TTC549 (cell line): ENCODE measurements at regions not wholly inside any gene's neighbourhood (a gene's known extent, or its start where the extent isn't known, plus 50 kb on each side); places are given as distances from the start of the nearest gene placed in this dataset.

Experiments used
- FAIRE-seq: peaks from 2 replicates; lab custom pipeline; 2012; peaks lifted over from hg19 to GRCh38; lab: Jason Lieb, UNC

DNA sequence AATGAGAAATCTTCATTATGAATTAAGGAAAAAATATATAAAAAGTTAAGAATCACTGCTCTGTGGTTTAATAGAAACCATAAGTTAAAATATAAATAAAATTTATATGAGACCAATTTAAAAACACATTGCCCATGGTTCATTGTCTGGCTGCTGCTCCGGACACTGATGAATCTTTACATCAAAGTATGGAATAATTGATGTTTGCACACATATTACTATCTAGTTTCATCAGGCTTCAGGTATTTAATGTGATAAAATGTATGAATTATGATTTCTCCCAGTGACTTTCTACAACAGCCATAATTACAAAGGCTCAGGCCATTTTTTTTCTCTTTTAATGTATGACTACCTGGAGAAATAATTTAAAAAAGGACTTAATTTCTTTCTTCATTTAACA, 599.1 kb upstream of the PRMT6 start:
- no peak for FAIRE-seq

DNA sequence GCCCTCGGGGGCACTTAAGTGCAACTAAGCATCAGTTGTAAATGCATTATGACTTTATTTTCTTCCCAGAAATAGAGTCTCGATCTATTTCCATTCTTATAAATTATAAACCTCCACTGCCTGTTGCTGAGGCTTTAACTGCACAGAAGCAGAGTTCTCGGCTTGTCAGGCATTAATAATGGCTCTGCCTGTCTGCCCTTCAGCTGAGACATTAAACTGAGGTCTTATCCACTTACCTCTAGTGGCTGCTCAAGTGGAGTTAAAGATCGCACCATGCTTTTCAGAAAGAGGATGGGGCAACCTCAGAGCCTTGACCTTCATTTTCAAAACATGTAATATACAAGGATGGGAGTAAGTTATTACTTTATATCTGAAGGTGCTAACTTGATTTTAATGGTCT, 597.6 kb upstream of the PRMT6 start:
- FAIRE-seq = no peak

DNA sequence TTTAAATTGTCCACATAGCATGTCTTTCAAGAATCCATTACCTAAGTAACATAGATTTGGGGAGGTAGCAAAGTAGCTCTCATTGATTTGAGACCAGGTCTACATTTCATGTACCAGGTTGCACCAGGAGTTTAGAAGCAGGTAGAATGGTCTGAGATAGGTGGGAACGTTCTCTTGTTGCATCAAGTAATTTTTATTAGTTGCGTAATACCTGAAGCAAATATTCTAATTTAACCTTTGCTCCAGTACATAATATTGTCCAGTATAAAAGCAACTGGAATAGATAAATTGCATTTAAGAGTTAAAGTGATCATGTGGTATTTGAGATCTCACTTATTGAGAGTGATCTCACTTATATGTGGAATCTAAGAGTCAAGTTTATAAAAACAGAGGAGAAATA, 597.1 kb upstream of the PRMT6 start:
- no peak for FAIRE-seq

DNA sequence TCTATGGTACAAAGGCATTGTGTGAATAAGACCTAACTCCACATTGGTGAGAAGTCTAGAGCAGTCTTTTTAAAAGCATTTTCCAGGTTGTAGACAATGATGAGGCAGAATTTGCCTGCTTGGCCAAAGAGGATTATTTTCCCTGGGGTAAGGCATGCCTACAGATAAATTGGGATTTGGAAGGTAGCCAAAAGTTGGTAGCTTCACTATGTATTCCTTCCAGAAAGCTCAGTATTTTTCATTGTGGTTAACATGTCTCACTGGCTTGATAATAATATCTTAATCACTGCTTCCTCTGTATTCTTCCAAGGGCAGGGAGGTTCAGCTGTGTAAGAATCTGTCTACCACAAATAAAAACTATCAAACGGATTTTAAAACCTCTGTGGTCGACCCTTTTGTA, 590.8 kb upstream of the PRMT6 start:
- FAIRE-seq = no peak

DNA sequence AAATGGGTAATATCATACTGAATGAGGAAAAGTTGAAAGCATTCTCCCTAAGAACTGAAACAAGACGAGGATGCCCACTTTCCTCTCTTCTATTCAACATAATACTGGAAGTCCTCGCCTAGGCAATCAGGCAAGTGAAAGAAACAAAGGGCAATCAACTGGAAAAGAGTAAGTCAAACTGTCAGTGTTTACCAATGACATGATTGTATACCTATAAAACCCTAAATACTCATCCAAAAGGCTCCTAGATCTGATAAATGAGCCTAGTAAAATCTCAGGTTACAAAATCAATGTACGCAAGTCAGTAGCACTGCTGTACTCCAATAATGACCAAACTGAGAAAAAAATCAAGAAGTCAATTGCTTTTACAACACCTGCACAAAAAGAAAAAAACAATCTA, 575.8 kb upstream of the PRMT6 start:
- no peak for FAIRE-seq

DNA sequence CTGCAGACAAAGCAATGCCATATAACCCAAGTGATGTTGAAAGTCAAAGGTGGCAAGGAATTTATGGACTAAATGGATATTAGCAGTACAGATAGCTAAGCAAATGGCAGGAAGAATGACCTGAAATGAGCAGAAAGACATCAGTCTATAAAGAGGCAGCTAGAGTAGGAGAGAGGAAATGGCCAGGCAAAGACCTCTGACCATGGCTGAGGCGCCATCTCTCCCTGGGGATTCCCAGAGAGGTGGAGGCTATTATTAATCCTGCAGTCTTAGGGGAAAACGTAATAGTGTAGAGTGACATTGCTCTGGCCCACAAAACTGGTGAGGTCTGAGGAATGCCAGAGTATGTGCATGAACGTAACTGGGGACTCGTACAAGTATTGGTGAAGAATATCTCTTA, 563.6 kb upstream of the PRMT6 start:
- no peak for FAIRE-seq

DNA sequence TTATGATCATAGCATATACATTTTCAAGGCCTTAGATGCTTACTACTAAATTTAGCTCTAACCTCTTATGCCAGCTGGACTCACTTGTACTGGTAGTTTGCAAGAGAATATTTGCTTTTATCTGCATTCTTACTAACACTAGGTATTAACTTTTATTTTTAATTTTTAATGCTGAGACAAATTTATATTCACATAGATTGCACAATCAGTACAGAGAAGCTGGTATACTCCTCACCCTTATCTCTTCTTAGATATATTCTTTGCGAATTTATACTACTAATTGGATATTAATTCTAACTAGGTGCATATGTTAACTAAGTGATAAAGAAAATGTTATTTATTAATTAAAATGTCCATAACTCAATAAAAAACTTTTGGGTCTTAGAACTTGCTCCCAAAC, 561.8 kb upstream of the PRMT6 start:
- no peak for FAIRE-seq

DNA sequence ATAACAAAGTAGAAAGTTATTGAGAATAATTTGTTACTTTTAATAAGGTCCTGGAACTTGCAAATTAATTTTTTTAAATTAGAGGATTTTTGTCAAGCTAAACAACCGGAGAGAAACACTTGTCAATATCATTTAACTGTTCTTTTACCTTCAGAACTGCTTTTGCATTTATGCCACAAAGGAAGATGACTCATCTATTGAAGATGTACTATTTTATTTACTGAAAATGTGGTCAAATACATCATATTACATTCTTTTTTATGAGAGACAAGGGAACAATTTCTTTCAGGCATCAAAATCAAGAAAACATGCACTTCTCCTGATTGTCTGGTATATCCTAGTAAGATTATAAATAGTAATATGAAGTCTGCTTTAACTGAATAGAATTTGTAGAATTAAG, 558.2 kb upstream of the PRMT6 start:
- no peak for FAIRE-seq

DNA sequence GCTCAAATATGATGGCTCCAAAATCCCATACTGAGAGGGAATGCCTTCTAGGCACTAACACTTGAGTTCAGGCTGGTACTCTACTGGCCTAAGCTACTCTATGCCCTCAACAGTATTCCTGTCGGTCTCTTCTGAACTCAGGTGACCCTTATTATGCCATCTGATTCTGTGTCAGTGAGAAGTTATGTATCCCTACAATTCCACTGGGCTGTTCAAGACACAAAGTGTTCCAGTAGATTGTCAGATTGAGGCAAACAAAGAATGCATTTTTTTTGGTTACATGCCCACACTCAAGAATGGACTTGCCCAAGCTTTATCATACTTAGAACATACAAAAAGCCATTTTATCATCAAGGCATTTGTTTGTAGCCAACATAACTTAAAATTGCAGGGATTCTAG, 553.8 kb upstream of the PRMT6 start:
- FAIRE-seq = no peak

DNA sequence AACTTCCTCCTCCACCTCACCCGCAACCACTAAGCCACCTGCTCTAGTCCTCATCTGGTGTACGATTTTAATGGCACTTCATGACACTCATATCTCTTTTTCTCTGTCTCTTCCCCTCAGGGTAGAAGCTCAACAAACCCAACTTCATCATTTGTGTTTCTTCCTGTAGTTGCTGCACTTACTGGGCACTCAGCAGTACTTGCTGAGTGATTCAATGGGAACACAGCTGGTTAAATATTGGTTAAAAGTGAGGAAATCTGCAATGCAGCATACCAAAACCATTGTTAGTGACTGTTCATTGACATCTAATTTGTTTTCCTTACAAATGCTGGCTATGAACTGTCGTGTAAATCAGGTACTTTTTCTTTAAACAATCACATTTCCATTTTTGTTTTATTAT, 541.1 kb upstream of the PRMT6 start:
- FAIRE-seq = no peak

DNA sequence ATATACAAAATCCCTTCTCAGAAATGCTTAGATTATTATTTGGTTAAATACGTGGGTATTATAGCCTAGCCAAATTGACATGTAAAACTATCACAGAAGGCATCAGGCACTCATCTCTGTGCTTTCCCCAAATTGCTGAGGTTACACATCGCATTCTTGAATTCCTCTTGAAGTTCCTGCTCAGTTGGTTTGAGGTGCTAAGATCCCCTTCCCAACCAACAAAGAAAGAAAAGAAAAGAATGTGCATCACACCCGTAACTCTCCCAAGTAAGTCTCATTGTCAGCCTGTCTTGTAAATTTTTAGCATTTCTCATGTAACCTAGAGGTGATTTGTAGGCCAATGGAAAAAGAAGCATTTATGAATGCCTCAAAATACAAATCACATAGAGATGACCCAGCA, 539.2 kb upstream of the PRMT6 start:
- FAIRE-seq = no peak

DNA sequence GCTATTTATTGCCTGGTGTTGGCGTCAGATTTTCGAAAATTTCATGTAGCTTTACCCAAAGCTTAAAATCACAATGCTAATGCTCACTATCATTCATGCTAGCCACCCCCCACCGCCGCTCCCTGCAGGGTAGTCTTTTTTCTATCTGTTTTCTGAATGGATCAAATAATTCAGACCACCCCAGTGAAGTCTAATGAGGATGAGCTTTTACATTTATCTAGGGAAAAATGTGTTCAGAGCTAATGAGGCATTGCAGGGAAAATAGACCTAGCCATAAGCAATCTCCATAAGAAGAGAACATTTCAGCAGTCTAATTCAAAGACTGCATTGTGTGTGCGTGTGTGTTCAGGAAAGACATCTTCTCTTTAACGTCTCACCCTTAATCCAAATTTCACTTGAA, 533.0 kb upstream of the PRMT6 start:
- FAIRE-seq = no peak

DNA sequence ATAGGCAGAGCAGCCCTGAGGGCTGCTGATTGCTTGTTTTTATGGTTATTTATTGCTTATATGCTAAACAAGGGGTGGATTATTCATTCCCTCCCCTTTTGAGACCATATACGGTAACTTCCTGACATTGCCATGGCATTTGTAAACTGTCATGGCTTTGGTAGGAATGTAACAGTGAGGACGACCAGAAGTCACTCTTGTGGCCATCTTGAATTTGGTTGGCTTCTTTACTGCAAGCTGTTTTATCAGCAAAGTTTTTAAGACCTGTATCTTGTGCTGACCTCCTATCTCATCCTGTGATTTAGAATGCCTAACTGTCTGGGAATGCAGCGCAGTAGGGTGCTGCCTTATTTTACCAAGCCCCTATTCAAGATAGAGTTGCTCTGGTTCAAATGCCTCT, 531.8 kb upstream of the PRMT6 start:
- no peak for FAIRE-seq

DNA sequence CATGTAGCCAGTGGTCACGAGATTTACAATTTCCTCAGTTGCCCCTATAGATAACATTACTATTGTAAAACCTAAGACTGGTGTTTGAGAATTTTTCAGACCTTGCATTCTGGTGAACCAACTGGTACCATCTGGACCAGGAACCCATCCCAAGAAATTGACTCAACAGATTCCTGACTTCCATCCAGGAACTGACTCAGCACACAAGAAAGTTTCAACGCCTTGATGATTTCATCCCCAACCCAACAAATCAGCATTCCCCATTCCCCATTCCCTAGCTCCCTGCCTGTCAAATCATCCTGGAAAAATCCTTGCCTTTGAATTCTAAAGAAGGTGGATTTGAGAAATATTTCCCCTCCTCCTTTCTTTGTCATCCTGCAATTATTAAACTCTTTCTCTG, 529.8 kb upstream of the PRMT6 start:
- no peak for FAIRE-seq

DNA sequence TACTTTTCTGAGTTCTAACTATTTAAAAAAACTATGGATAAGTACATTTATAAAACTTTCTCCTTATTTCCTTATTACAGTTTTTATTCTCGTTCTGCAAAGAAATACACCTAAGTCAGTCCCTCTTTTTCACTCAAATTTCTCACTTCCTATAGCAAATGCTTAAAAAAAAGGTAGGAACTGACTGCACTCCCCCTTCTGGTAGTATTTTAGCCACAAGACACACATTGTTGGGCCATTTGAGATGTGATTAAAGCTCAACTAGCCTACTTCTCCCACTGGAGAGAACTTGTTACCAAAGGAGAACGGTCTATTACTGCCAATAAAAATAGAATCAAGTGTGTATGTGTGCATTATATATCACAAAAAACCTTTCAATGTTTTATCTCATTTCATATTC, 521.9 kb upstream of the PRMT6 start:
- no peak for FAIRE-seq

DNA sequence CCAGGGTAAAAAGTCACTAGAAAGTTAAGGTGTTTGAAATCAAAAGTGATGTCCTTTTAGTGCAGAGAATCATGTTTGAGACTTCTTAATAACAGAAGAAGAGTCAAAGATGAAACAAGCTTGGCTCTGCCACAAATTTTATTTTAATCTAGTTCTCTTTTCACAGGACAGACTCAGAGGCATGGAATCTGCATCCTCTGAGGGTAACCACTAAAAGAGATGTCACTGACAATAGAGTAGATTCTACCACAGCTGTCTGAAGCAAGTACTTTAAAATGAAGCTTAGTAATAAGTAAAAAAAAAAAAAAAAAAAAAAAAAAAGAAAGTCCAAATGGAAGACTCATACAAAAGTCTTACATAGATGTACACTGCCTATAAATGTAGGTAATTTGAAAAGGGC, 519.7 kb upstream of the PRMT6 start:
- FAIRE-seq = no peak

DNA sequence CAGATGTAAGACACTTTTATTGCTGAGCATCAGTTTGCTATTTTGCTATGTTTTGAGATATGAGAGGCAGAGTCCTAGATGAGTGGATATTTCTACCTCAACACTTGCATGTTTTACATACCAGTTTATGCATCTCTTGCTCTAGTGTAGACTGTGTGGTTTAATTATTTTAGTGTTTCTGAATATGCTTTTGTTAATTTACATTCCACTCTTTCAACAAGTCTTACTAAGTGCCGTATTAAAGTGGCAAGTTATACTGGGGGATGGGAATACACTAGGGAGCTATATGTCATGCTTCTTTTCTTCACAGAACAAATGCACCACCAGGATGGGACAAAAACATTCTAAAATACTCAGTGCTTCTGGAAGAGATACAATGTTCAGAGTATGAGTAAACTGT, 507.7 kb upstream of the PRMT6 start:
- no peak for FAIRE-seq

DNA sequence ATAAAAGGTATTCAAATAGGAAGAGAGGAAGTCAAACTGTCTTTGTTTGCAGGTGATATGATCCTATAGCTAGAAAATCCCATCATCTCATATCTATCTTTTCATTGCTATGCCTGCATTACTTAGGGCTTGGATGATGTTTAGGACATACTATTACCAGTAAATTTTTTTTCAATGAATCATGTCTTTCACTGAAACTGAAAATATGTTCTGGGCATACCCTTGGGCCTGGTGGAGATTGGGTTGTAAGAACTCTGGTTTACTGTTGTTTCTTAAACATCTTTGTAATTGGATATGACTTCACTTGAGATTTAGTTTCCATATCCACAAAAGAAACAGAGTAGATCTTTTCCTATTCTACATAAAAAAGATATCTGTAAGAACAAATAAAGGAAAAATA, 502.2 kb upstream of the PRMT6 start:
- no peak for FAIRE-seq

DNA sequence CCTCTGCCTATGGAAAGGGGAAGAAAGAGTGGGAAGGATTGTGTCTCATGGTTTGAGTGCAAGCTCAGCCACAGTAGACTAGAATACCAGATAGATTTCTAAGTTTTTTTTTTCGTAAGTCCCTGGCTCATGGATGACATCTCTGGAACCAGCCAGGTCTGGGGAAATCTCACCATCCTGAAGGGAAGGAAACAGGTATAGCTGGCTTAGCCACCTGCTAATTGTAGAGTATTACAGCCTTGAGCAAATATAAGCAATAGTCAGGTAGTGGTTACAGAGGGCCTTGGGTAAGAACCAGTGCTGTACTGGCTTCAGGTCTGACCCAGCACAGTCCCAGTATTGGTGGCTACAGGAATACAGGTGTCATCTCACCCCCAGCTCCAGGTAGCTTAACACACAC, 500.9 kb upstream of the PRMT6 start:
- FAIRE-seq = no peak

DNA sequence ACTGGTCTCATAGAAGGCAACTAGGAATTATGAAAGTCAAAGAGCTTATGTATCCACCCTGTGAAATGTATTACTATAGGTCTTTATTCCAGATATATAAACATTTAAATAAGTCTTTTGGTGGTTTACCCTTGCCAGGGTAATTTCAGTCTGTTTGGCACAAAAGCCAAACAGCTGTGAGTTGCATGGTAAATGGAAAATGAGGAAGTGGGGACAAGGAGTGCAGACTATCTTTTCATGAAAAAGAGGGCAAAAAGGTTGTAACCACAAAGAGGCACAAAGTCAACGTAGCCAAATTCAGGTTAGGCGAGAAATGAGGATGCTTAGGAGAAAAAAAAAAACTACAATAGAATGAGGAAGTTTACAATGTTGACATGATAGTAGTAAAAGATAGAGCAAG, 492.3 kb upstream of the PRMT6 start:
- no peak for FAIRE-seq

DNA sequence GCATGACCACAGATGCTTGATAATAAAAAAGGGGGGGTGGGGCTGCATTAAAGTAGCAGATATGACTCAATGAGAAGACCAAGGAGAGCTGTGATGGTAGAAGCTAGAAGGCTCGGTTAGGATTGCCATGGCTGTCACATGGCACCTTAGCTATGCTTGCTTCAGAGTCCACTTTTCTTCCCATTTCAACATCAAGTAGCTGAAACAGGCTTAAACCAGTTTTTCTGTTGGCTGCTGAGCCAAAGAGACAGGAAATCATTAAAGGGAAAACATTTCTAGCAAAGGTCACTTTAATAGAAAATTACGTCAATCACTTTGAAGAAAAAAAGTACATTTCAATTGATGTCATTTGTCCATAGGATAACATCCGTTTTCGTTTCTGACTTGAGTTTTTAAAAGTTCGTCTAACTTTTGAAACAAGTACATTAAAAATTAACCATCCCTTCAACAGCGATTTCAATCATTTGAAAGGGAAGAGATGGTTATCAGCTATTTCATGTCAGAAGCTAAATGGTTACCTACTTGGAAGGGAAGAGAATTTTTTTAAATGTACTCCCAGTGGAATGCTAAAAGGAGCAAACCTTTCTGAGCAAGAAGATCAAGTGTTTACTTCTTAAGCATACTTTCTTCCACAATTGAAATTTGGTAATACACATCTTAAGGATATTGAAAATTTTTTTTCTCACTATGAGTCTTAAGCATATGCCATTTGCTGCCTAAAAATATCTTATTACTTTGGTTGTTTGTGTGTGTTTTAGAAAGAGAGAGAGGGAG, 488.1 kb upstream of the PRMT6 start:
- FAIRE-seq = no peak

DNA sequence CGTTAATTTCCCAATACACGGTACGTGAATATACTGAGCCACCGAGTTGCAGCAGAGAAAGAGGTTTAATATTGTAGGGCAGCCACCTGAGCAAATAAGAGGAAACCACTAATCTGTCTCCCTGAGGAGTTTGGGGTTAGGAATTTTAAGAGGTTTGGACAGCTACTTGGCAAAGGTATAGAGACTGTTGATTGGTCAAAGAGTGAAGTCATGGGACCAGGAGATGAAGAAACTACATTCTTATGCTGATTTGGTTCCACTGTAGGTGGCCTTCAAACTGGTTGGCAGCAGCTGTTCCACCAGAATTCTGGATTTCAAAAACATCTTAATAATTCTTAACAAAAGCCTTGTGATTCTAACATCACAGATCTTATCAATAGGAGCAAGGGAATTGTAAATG, 485.4 kb upstream of the PRMT6 start:
- no peak for FAIRE-seq

DNA sequence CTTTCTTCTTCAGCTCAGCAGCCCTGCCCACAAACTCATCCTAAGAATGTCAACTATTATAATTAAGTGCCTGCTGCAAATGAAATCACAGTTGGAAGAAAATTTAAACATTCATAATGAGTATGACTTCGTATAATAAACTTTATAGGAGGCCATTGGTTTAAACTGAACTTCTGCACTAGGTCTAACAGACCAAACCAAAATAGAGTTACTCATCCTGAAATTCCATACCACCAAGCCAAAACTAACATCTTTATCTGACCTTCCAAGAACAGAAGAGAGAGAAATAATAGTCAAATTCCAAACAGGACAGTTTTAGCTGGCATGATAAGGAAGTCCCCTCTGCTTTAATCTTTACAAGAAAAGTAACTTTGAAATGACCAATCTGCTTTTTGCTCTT, 472.4 kb upstream of the PRMT6 start:
- FAIRE-seq = no peak

DNA sequence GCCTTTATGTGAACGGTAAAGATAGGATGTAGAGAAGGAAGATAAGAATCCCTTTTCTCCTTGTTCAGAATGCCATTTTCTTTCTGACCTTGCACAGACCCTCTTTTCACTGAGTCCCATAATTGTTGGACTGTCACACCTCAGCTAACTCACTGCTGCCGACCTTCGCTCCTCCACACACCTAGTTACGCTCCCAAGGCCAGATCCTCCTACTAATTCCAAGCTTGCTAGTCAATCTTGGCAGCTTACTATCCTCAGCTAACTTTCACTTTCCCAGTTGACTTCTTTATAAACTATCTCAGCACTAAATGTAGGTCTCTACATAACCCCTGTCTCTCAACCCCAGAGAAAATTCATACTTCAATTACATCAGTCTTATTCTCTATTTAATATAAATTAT, 471.8 kb upstream of the PRMT6 start:
- FAIRE-seq = no peak

DNA sequence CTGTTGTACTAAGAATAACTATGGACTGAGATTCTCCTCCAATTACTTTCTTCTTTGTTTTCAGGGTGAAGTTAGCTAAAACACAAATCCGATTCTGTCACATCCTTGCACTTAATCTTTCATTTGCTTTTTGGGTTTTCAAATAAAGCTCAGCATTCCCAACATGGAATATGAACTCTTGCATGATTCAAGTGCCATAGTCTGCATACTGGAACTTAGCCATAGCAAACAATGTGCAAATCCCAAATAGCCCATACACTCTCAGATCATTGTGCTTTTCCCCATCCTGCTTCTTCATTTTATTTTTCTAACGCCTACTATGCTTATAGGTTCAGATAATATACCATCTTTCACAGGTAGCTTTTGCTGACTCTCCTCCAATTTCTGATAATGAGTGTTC, 455.8 kb upstream of the PRMT6 start:
- no peak for FAIRE-seq
